Mesodermal cell (in vitro differentiated cells): ENCODE measurements at regions not wholly inside any gene's neighbourhood (a gene's known extent, or its start where the extent isn't known, plus 50 kb on each side); places are given as distances from the start of the nearest gene placed in this dataset.

Source experiments
- H3K27ac ChIP-seq: 2 replicates; pipeline ENCODE4 v1.7.0; 2013; ENCODE audit warnings: mild to moderate bottlenecking, low read depth, low read length, moderate library complexity; ENCODE audit not compliant: severe bottlenecking
- H3K36me3 ChIP-seq: 2 replicates; pipeline ENCODE4 v1.7.1; 2013; ENCODE audit warnings: mild to moderate bottlenecking, low read length, moderate library complexity; ENCODE audit not compliant: control insufficient read depth, insufficient read depth
- H3K4me1 ChIP-seq: one replicate; pipeline ENCODE4 v1.7.1; 2013; ENCODE audit warnings: mild to moderate bottlenecking, low read length; ENCODE audit not compliant: insufficient read depth, control insufficient read depth, poor library complexity, severe bottlenecking
- H3K4me3 ChIP-seq: 2 replicates; pipeline ENCODE4 v1.7.0; 2013; ENCODE audit warnings: low read length, control low read depth, mild to moderate bottlenecking; ENCODE audit not compliant: insufficient read depth, poor library complexity, severe bottlenecking; ENCODE audit errors: extremely low read depth
- H3K9me3 ChIP-seq: 2 replicates; pipeline ENCODE4 v1.7.1; 2013; ENCODE audit warnings: mild to moderate bottlenecking, low read length, moderate library complexity; ENCODE audit not compliant: control insufficient read depth
- WGBS, 2 experiments: methylation state at CpG; one replicate each; pipeline ENCODE4 v1.1.5; 2013; ENCODE audit warnings: missing lambda C conversion rate in 2 of 2; ENCODE audit not compliant: insufficient coverage in 2 of 2; 5-methylcytosine and 5-hydroxymethylcytosine counted together

- no peaks in the 10 kb centered on the region for H3K36me3 ChIP-seq
- H3K4me3 ChIP-seq, result no peak overlapping the region
- no peaks in the 10 kb centered on the region for H3K4me1 ChIP-seq
- no peaks in the 10 kb centered on the region for H3K9me3 ChIP-seq
- no peak overlapping the region for H3K27ac ChIP-seq
- WGBS, 2 experiments, result 97% methylated on average over 3 of the region's 3 CpGs
Measured at GRCh38 chr4:153954654-153955053, 165.8 kb upstream of the SFRP2 start.

GRCh38 chr4:153950100-153950979, 161.5 kb upstream of the SFRP2 start:
- 96 to 100% methylated on average over 1 to 3 of the region's 7 CpGs for WGBS, 2 experiments
- H3K4me1 ChIP-seq, result no peaks in the 10 kb centered on the region
- H3K36me3 ChIP-seq, result no peaks in the 10 kb centered on the region
- no peak overlapping the region for H3K4me3 ChIP-seq
- no peaks in the 10 kb centered on the region for H3K9me3 ChIP-seq
- no peak overlapping the region for H3K27ac ChIP-seq

- no peaks in the 10 kb centered on the region for H3K4me1 ChIP-seq
- no peaks in the 10 kb centered on the region for H3K9me3 ChIP-seq
- no peaks in the 10 kb centered on the region for H3K36me3 ChIP-seq
- 100% methylated on average over 1 of the region's 1 CpG for WGBS, 2 experiments
- no peak overlapping the region for H3K27ac ChIP-seq
- no peak overlapping the region for H3K4me3 ChIP-seq
Measured at GRCh38 chr4:153948041-153948440, 159.2 kb upstream of the SFRP2 start.

- no peak overlapping the region for H3K4me3 ChIP-seq
- no peaks in the 10 kb centered on the region for H3K9me3 ChIP-seq
- no CpG with 5 or more reads among the region's 1 CpG for WGBS, 2 experiments
- H3K36me3 ChIP-seq, result no peaks in the 10 kb centered on the region
- no peaks in the 10 kb centered on the region for H3K4me1 ChIP-seq
- no peak overlapping the region for H3K27ac ChIP-seq
Measured at GRCh38 chr4:153947124-153947523, 158.2 kb upstream of the SFRP2 start.

- H3K36me3 ChIP-seq, result no peaks in the 10 kb centered on the region
- WGBS, 2 experiments, result 83% methylated on average over 1 of the region's 1 CpG; no CpG with 5 or more reads in 1 of the 2 experiments
- H3K9me3 ChIP-seq, result no peaks in the 10 kb centered on the region
- no peak overlapping the region for H3K4me3 ChIP-seq
- H3K4me1 ChIP-seq, result no peaks in the 10 kb centered on the region
- no peak overlapping the region for H3K27ac ChIP-seq
Measured at GRCh38 chr4:153945704-153946103, 156.8 kb upstream of the SFRP2 start.

GRCh38 chr4:153943738-153944415, 155.0 kb upstream of the SFRP2 start:
- H3K4me3 ChIP-seq, result no peak overlapping the region
- no peaks in the 10 kb centered on the region for H3K4me1 ChIP-seq
- no peaks in the 10 kb centered on the region for H3K9me3 ChIP-seq
- H3K27ac ChIP-seq, result no peak overlapping the region
- no peaks in the 10 kb centered on the region for H3K36me3 ChIP-seq
- WGBS, 2 experiments, result no CpG with 5 or more reads among the region's 1 CpG

- WGBS, 2 experiments, result 71 to 76% methylated on average over 2 to 3 of the region's 4 CpGs
- H3K4me3 ChIP-seq, result no peak overlapping the region
Measured at GRCh38 chr4:153940916-153941315, 152.0 kb upstream of the SFRP2 start.

GRCh38 chr4:153939570-153939969, 150.7 kb upstream of the SFRP2 start:
- H3K36me3 ChIP-seq, result no peaks in the 10 kb centered on the region
- whole genome bisulfite sequencing, 2 experiments, result 67 to 100% methylated on average over 1 of the region's 1 CpG
- H3K4me1 ChIP-seq, result no peaks in the 10 kb centered on the region
- H3K4me3 ChIP-seq, result no peak overlapping the region
- H3K27ac ChIP-seq, result no peak overlapping the region
- no peaks in the 10 kb centered on the region for H3K9me3 ChIP-seq

More at GRCh38 chr4:153940916-153941315, 152.0 kb upstream of the SFRP2 start:
- no peaks in the 10 kb centered on the region for H3K4me1 ChIP-seq
- H3K9me3 ChIP-seq, result no peaks in the 10 kb centered on the region
- H3K36me3 ChIP-seq, result no peaks in the 10 kb centered on the region
- H3K27ac ChIP-seq, result no peak overlapping the region

GRCh38 chr4:153938994-153939393, 150.1 kb upstream of the SFRP2 start:
- Histone ChIP-seq H3K9me3 (no peaks in the 10 kb centered on the region), H3K4me1 (no peaks in the 10 kb centered on the region), H3K27ac (no peak overlapping the region), H3K4me3 (no peak overlapping the region), H3K36me3 (no peaks in the 10 kb centered on the region)
- 100% methylated on average over 1 of the region's 4 CpGs; no CpG with 5 or more reads in 1 of the 2 experiments for WGBS, 2 experiments

- Histone ChIP-seq H3K4me1 (peaks cover 5% of the 10 kb centered on the region), H3K4me3 (no peak overlapping the region), H3K27ac (no peak overlapping the region), H3K36me3 (no peaks in the 10 kb centered on the region), H3K9me3 (no peaks in the 10 kb centered on the region)
- WGBS, 2 experiments, result 80 to 92% methylated on average over 3 to 4 of the region's 4 CpGs
Measured at GRCh38 chr4:153937289-153937688, 148.4 kb upstream of the SFRP2 start.

- Histone ChIP-seq H3K9me3 (no peaks in the 10 kb centered on the region), H3K4me3 (no peak overlapping the region), H3K27ac (no peak overlapping the region), H3K36me3 (no peaks in the 10 kb centered on the region), H3K4me1 (peaks cover 5% of the 10 kb centered on the region)
- 60 to 80% methylated on average over 1 of the region's 3 CpGs for WGBS, 2 experiments
Measured at GRCh38 chr4:153936121-153936520, 147.2 kb upstream of the SFRP2 start.
